Ovary (tissue), 7 donors: ENCODE measurements at regions not wholly inside any gene's neighbourhood (a gene's known extent, or its start where the extent isn't known, plus 50 kb on each side); places are given as distances from the start of the nearest gene placed in this dataset.

Source experiments
- DNase-seq, 5 donors: peaks; one replicate each; pipeline ENCODE4 v3.0.0-alpha.2; 2019 to 2020
- H3K27ac ChIP-seq, 2 donors: fragments of 200-600 bp; one replicate each; pipeline versions ENCODE4 v1.5.1 to v1.8.0; 2019 to 2022
- H3K27me3 ChIP-seq: fragments of 200-600 bp; one replicate; pipeline ENCODE4 v1.8.0; 2022
- H3K36me3 ChIP-seq: fragments of 200-600 bp; sonication (generic); one replicate; pipeline ENCODE4 v1.5.1; 2019
- H3K4me1 ChIP-seq: one replicate; pipeline ENCODE4 v1.8.1; 2013; ENCODE audit warnings: mild to moderate bottlenecking, moderate library complexity; ENCODE audit not compliant: insufficient read depth
- H3K4me3 ChIP-seq: fragments of 200-600 bp; sonication (generic); one replicate; pipeline ENCODE4 v1.5.1; 2017
- H3K9me3 ChIP-seq, 2 donors: fragments of 200-600 bp in 1 of 2; sonication (generic) in 1 of 2; one replicate each; pipeline versions ENCODE4 v1.5.1 to v1.8.1; 2013 to 2019; ENCODE audit warnings: mild to moderate bottlenecking in 1 of 2, moderate library complexity in 1 of 2
- CTCF ChIP-seq, 3 donors: fragments of 450-650 bp in 2 of 3; fragments of 200-600 bp in 1 of 3; IDR thresholded peaks; one replicate each; pipeline versions ENCODE4 v1.5.1 to v1.8.0; 2016 to 2022; ENCODE audit warnings: antibody characterized with exemption in 3 of 3, mild to moderate bottlenecking in 1 of 3
- EP300 ChIP-seq: sonication (generic); formaldehyde crosslinking; IDR thresholded peaks from one replicate; pipeline ENCODE4 v1.6.1; 2017; ENCODE audit warnings: antibody characterized with exemption
- POLR2A ChIP-seq: fragments of 450-650 bp; IDR thresholded peaks from one replicate; pipeline ENCODE4 v1.6.1; 2017; ENCODE audit warnings: antibody characterized with exemption, mild to moderate bottlenecking, moderate library complexity
- WGBS, 3 donors: extraction: QIAGEN DNeasy Blood & Tissue Kit in 1 of 3; methylation state at CpG; one replicate each; pipeline versions ENCODE4 v1.1.5 to v1.1.7; 2013 to 2017; 5-methylcytosine and 5-hydroxymethylcytosine counted together
- intact Hi-C, 4 donors: fragments of 100-400 bp; cut with DNase I; formaldehyde crosslinking; loops; one replicate each; pipeline versions ENCODE4 v1.11.0 to v1.15.1; 2022 to 2023
- donor health status: DM: no; HTN: no; CAD: no; lungs with moderate emphysema.
- donor health status: DM: no; HTN: no; CAD: no.
- donor health status: Bipolar disorder and iron deficiency.
- donor health status: DM: no; HTN: no; CAD: no.
- donor health status: DM: yes; HTN: yes; CAD: no.

GRCh38 chr3:110808630-110809029 lies 263.0 kb upstream of the NECTIN3 start:
- TF ChIP-seq CTCF (IDR thresholded peaks at IDR 0.05) (no peak), POLR2A (no peak), EP300 (no peak)
- Histone ChIP-seq H3K4me3 (no peak overlapping the region), H3K4me1 (peaks cover 2% of the 10 kb centered on the region), H3K9me3 (no peaks in the 10 kb centered on the region), H3K27me3 (no peaks in the 10 kb centered on the region), H3K27ac (no peak overlapping the region), H3K36me3 (no peaks in the 10 kb centered on the region)
- intact Hi-C loops: no loop called here
- DNase-seq: no peak
- 40 to 48% (median 45%) methylated on average over 2 of the region's 2 CpGs for WGBS, 3 donors

GRCh38 chr3:110810356-110810755 lies 261.3 kb upstream of the NECTIN3 start:
- no peak for TF ChIP-seq POLR2A
- TF ChIP-seq CTCF (IDR thresholded peaks at IDR 0.05): no peak
- TF ChIP-seq EP300: no peak
- Histone ChIP-seq H3K36me3 (no peaks in the 10 kb centered on the region), H3K9me3 (no peaks in the 10 kb centered on the region), H3K4me3 (no peak overlapping the region), H3K27me3 (no peaks in the 10 kb centered on the region), H3K4me1 (peaks cover 2% of the 10 kb centered on the region), H3K27ac (no peak overlapping the region)
- 48 to 83% (median 83%) methylated on average over 1 of the region's 1 CpG for WGBS, 3 donors
- intact Hi-C loops: no loop called here
- no peak for DNase-seq

DNA sequence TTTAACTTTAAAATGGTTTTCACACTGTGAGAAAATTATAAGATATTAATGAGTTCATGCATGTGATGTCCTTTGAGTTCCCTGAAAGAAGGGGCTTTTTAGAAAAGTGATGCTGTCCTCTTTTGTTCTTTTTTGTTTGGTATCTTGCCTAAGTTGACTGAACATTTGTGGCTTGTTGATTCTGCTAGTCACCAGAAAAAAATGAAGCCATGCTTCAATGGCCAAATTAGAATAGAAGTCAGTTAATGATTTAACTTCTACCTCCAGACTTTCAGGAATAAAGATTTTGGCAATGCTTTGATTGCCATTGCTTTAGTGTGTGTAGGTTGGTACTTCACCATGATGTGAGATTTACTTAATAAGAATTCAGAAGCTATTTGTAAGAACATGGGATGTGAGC lies 260.6 kb upstream of the NECTIN3 start:
- no peak for TF ChIP-seq CTCF (IDR thresholded peaks at IDR 0.05)
- TF ChIP-seq POLR2A: no peak
- TF ChIP-seq EP300: no peak
- no peak overlapping the region for H3K27ac ChIP-seq
- intact Hi-C loops: loop anchor here in 1 of 4 donors (1.0 kb wide), 1 partner anchor 39 kb away; no protein-coding TSS in a partner anchor

DNA sequence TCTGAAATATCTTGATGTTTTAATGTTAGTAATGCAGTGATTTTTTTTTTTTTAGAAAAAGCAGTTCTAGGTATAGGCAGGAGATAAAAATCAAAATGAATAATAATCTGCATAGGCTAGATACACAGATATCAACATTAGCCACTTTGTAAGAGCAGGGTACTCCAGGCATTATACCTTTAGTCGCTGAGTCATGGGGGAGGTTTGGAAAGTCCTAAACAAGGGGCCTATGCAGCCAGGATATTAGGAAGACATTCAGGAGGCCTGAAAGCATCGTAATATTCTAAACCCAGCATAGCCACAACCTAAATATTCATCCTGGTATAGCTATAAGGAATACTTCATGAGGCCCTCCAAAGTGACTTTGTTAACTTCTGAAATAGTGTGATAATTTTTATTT lies 258.1 kb upstream of the NECTIN3 start:
- Histone ChIP-seq H3K4me3 (no peak overlapping the region), H3K27ac (no peak overlapping the region), H3K9me3 (no peaks in the 10 kb centered on the region), H3K36me3 (no peaks in the 10 kb centered on the region), H3K4me1 (no peaks in the 10 kb centered on the region), H3K27me3 (no peaks in the 10 kb centered on the region)
- TF ChIP-seq CTCF (IDR thresholded peaks at IDR 0.05): no peak
- no peak for TF ChIP-seq POLR2A
- TF ChIP-seq EP300: no peak
- DNase-seq: no peak
- 90 to 95% (median 91%) methylated on average over 2 of the region's 2 CpGs for WGBS, 3 donors
- intact Hi-C loops: no loop called here

More for the DNA sequence above, 260.6 kb upstream of the NECTIN3 start:
- H3K9me3 ChIP-seq: no peaks in the 10 kb centered on the region
- peaks cover 2% of the 10 kb centered on the region for H3K4me1 ChIP-seq
- no peak overlapping the region for H3K4me3 ChIP-seq
- H3K36me3 ChIP-seq: no peaks in the 10 kb centered on the region
- H3K27me3 ChIP-seq: no peaks in the 10 kb centered on the region
- DNase-seq: no peak
